ENCODE measurements at regions not wholly inside any gene's neighbourhood (a gene's known extent, or its start where the extent isn't known, plus 50 kb on each side); places are given as distances from the start of the nearest gene placed in this dataset.
"Not testable (repeated sequence)": the region's sequence is repeated elsewhere in the genome, so short reads cannot be mapped to it uniquely, and the experiment has no call there.

DNA sequence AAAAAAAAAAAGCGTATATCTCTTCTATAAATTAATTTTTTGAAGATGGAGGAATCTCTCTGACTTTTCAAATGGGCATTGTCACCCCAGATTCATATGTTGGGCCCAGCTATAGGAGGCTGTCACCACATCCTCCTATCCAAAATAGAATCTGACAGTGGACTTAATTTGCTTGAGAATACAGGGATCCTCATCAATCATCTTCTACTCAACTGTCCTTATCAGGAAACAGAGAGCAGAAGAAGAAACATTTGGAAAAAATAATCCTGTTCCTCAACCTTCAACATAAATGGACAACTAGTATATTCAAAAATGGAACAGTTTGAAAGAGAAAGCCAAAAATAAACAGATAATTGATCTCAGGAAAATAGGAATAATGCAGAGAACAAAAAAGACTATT is 725.4 kb upstream of the INTU start:
- Histone ChIP-seq H3K9ac (ENCODE audit: low read length in 3 of 3) (no peak overlapping the region), H3K27me3 (ENCODE audit: control insufficient read depth, insufficient read depth, low read length) (no peaks in the 10 kb centered on the region), H3K4me1 (ENCODE audit: control insufficient read depth in 2 of 3, insufficient read depth in 2 of 3, low read depth in 1 of 3, low read length in 3 of 3) (no peaks in the 10 kb centered on the region), H3K36me3 (ENCODE audit: control insufficient read depth in 2 of 3, insufficient read depth in 3 of 3, low read length in 3 of 3) (no peaks in the 10 kb centered on the region), H3K27ac (ENCODE audit: low read depth in 2 of 2, low read length in 2 of 2) (no peak overlapping the region), H3K4me3 (ENCODE audit: low read length in 3 of 3) (no peak overlapping the region), H3K9me3 (ENCODE audit: control insufficient read depth in 2 of 3, insufficient read depth in 1 of 3, low read length in 3 of 3) (no peaks in the 10 kb centered on the region)
- FAIRE-seq (no peak), DNase-seq (no peak)
- intact Hi-C loops (cut with DNase I): no loop called here
- TF ChIP-seq, protein P1, sequence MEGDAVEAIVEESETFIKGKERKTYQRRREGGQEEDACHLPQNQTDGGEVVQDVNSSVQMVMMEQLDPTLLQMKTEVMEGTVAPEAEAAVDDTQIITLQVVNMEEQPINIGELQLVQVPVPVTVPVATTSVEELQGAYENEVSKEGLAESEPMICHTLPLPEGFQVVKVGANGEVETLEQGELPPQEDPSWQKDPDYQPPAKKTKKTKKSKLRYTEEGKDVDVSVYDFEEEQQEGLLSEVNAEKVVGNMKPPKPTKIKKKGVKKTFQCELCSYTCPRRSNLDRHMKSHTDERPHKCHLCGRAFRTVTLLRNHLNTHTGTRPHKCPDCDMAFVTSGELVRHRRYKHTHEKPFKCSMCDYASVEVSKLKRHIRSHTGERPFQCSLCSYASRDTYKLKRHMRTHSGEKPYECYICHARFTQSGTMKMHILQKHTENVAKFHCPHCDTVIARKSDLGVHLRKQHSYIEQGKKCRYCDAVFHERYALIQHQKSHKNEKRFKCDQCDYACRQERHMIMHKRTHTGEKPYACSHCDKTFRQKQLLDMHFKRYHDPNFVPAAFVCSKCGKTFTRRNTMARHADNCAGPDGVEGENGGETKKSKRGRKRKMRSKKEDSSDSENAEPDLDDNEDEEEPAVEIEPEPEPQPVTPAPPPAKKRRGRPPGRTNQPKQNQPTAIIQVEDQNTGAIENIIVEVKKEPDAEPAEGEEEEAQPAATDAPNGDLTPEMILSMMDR (IDR thresholded peaks at IDR 0.05; ENCODE audit: borderline replicate concordance, extremely low read depth, insufficient read depth): no peak

DNA sequence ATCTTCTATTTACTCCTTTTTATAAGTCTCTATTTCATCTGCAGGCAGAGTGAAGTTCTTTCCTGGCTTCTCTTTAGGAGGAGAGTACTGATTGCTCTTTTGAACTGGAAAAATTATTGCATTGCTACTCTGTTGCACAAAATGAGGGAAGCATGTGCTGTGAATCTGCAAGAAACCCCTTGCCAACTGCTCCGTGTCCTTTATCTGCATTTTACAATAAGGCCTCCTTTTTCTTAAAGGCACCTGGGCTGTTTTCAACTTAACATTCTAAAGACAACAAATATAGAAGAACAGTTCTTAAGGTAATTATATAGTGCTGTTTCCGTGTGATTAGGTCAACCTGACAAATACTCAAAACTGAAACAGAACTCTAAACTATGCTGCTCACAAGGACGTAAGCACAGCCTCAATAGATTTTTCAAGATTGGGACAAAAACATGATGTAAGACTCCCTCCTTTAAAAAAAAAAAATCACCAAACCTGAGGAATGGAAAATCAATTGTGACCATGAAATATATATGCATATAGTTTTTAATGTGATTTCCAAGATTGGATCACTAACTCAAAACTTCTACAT is 716.6 kb upstream of the INTU start:
- TF ChIP-seq, protein P1 (IDR thresholded peaks at IDR 0.05; ENCODE audit: borderline replicate concordance, extremely low read depth, insufficient read depth): no peak
- Histone ChIP-seq H3K4me3 (ENCODE audit: low read length in 3 of 3) (no peak overlapping the region), H3K36me3 (ENCODE audit: control insufficient read depth in 2 of 3, insufficient read depth in 3 of 3, low read length in 3 of 3) (no peaks in the 10 kb centered on the region), H3K27ac (ENCODE audit: low read depth in 2 of 2, low read length in 2 of 2) (no peak overlapping the region), H3K27me3 (ENCODE audit: control insufficient read depth, insufficient read depth, low read length) (no peaks in the 10 kb centered on the region), H3K4me1 (ENCODE audit: control insufficient read depth in 2 of 3, insufficient read depth in 2 of 3, low read depth in 1 of 3, low read length in 3 of 3) (no peaks in the 10 kb centered on the region), H3K9ac (ENCODE audit: low read length in 3 of 3) (no peak overlapping the region), H3K9me3 (ENCODE audit: control insufficient read depth in 2 of 3, insufficient read depth in 1 of 3, low read length in 3 of 3) (no peaks in the 10 kb centered on the region)
- no peak for FAIRE-seq
- intact Hi-C loops (cut with DNase I): no loop called here
- DNase-seq: no peak

DNA sequence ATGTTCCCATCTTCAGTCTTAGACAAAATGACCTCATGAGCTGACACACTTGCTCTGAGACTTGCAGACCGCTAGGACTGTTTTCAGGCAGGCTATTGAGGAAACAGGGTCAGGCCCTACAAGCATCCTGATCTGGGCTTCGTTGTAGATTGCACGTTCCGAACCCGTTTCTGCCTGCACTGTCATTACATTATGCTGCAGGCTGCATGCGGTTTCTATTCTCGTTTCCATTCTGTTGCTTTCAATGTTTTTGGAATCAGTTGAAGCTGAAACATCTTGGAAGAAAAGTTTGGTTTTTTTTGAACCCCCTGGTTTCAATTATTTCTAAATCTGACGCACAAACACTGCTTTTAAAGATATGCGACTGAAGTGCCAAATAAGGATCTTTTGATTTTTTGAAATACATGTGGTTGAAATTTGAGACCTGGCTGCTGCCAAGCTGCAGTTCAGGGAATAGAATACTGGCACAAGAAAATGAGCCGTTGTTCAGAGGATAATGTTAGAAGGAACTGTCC is 716.1 kb upstream of the INTU start:
- no peaks in the 10 kb centered on the region for H3K4me1 ChIP-seq (ENCODE audit: control insufficient read depth in 2 of 3, insufficient read depth in 2 of 3, low read depth in 1 of 3, low read length in 3 of 3)

DNA sequence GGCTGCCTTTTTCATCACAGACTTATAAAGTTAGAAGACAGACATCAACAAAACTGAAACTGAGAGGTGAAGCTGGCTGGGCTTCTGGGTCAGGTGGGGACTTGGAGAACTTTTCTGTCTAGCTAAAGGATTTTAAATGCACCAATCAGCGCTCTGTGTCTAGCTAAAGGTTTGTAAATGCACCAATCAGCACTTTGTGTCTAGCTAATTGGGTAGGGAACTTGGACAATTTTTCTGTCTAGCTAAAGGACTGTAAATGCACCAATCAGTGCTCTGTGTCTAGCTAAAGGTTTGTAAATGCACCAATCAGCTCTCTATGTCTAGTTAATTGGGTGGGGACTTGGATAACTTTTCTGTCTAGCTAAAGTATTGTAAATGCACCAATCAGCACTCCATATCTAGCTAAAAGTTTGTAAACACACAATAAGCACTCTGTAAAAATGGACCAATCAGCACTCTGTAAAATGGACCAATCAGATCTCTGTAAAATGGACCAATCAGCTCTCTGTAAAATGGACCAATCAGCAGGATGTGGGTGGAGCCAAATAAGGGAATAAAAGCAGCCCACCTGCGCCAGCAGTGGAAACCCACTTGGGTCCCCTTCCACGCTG is 710.3 kb upstream of the INTU start:
- H3K36me3 ChIP-seq (ENCODE audit: control insufficient read depth in 2 of 3, insufficient read depth in 3 of 3, low read length in 3 of 3); H3K9ac ChIP-seq (ENCODE audit: low read length in 3 of 3); H3K4me1 ChIP-seq (ENCODE audit: control insufficient read depth in 2 of 3, insufficient read depth in 2 of 3, low read depth in 1 of 3, low read length in 3 of 3); H3K27ac ChIP-seq (ENCODE audit: low read depth in 2 of 2, low read length in 2 of 2); H3K9me3 ChIP-seq (ENCODE audit: control insufficient read depth in 2 of 3, insufficient read depth in 1 of 3, low read length in 3 of 3); DNase-seq; FAIRE-seq; H3K4me3 ChIP-seq (ENCODE audit: low read length in 3 of 3); intact Hi-C loops (cut with DNase I); H3K27me3 ChIP-seq (ENCODE audit: control insufficient read depth, insufficient read depth, low read length): not testable (repeated sequence)

More for the DNA sequence above, 716.1 kb upstream of the INTU start:
- FAIRE-seq (no peak), DNase-seq (no peak)
- Histone ChIP-seq H3K9me3 (ENCODE audit: control insufficient read depth in 2 of 3, insufficient read depth in 1 of 3, low read length in 3 of 3) (no peaks in the 10 kb centered on the region), H3K27me3 (ENCODE audit: control insufficient read depth, insufficient read depth, low read length) (no peaks in the 10 kb centered on the region), H3K4me3 (ENCODE audit: low read length in 3 of 3) (no peak overlapping the region), H3K9ac (ENCODE audit: low read length in 3 of 3) (no peak overlapping the region), H3K27ac (ENCODE audit: low read depth in 2 of 2, low read length in 2 of 2) (no peak overlapping the region), H3K36me3 (ENCODE audit: control insufficient read depth in 2 of 3, insufficient read depth in 3 of 3, low read length in 3 of 3) (no peaks in the 10 kb centered on the region)
- TF ChIP-seq, protein P1 (IDR thresholded peaks at IDR 0.05; ENCODE audit: borderline replicate concordance, extremely low read depth, insufficient read depth): no peak
- intact Hi-C loops (cut with DNase I): no loop called here

Data from kidney (tissue), 13 donors.